Sigmoid colon (tissue), 6 donors: ENCODE measurements at regions not wholly inside any gene's neighbourhood (a gene's known extent, or its start where the extent isn't known, plus 50 kb on each side); places are given as distances from the start of the nearest gene placed in this dataset.
A peak's percentile ranks its signal among the peaks of the same experiment; 100 is the strongest.

Experiments
- DNase-seq: peaks from one replicate; pipeline ENCODE4 v3.0.0-alpha.2; 2019
- H3K27ac ChIP-seq, 4 donors: fragments of 200-600 bp; sonication (generic); one replicate each; pipeline ENCODE4 v1.5.1; 2016 to 2019; ENCODE audit warnings: mild to moderate bottlenecking in 1 of 4
- H3K27me3 ChIP-seq, 3 donors: fragments of 200-600 bp; sonication (generic); one replicate each; pipeline ENCODE4 v1.5.1; 2019; ENCODE audit warnings: mild to moderate bottlenecking in 1 of 3
- H3K36me3 ChIP-seq, 4 donors: fragments of 200-600 bp; sonication (generic); one replicate each; pipeline ENCODE4 v1.5.1; 2016 to 2019
- H3K4me1 ChIP-seq, 4 donors: fragments of 200-600 bp; sonication (generic); one replicate each; pipeline ENCODE4 v1.5.1; 2017 to 2019
- H3K4me3 ChIP-seq, 4 donors: fragments of 200-600 bp; sonication (generic); one replicate each; pipeline ENCODE4 v1.5.1; 2017 to 2019; ENCODE audit warnings: mild to moderate bottlenecking in 2 of 4, moderate library complexity in 1 of 4
- H3K9me3 ChIP-seq, 4 donors: fragments of 200-600 bp in 3 of 4; sonication (generic) in 3 of 4; one replicate each; pipeline versions ENCODE4 v1.5.1 to v1.6.1; 2013 to 2019
- CTCF ChIP-seq, 4 experiments: fragments of 450-650 bp in 3 of 4; fragments of 200-600 bp in 1 of 4; IDR thresholded peaks; one replicate each; pipeline ENCODE4 v1.5.1; 2016 to 2019; ENCODE audit warnings: antibody characterized with exemption in 4 of 4, mild to moderate bottlenecking in 3 of 4, moderate library complexity in 2 of 4
- EP300 ChIP-seq, 4 donors: sonication (generic); formaldehyde crosslinking; IDR thresholded peaks; one replicate each; pipeline ENCODE4 v1.6.1; 2017; ENCODE audit warnings: antibody characterized with exemption in 4 of 4
- POLR2A ChIP-seq, 2 donors: fragments of 450-650 bp; IDR thresholded peaks; one replicate each; pipeline ENCODE4 v1.6.1; 2016; ENCODE audit warnings: antibody characterized with exemption in 2 of 2, mild to moderate bottlenecking in 2 of 2, moderate library complexity in 2 of 2
- POLR2AphosphoS5 ChIP-seq, 4 donors: sonication (generic); formaldehyde crosslinking; IDR thresholded peaks; one replicate each; pipeline ENCODE4 v1.6.1; 2017; ENCODE audit warnings: antibody characterized with exemption in 4 of 4
- WGBS, 2 donors: extraction: QIAGEN DNeasy Blood & Tissue Kit; methylation state at CpG; one replicate each; pipeline ENCODE4 v1.1.7; 2013; 5-methylcytosine and 5-hydroxymethylcytosine counted together
- intact Hi-C: fragments of 100-400 bp; cut with DNase I; formaldehyde crosslinking; loops from one replicate; pipeline ENCODE4 v1.15.1; 2023
- donor health status: healthy with polysubstance abuse.
- donor health status: healthy.

- DNase-seq: no peak
- intact Hi-C loops: no loop called here
- Histone ChIP-seq H3K4me1 (no peaks in the 10 kb centered on the region), H3K27me3 (no peaks in the 10 kb centered on the region), H3K4me3 (no peak overlapping the region), H3K27ac (no peak overlapping the region), H3K36me3 (no peaks in the 10 kb centered on the region), H3K9me3 (no peaks in the 10 kb centered on the region)
- no peak for TF ChIP-seq EP300 (IDR thresholded peaks at IDR 0.05)
- 91 to 92% methylated on average over 4 of the region's 4 CpGs for WGBS, 2 donors
Observed at GRCh38 chr13:33739254-33739653, 78.7 kb upstream of the RFC3 start.

- H3K9me3 ChIP-seq: no peaks in the 10 kb centered on the region
- 82 to 88% methylated on average over 2 of the region's 2 CpGs for WGBS, 2 donors
- intact Hi-C loops: no loop called here
- no peak overlapping the region for H3K4me3 ChIP-seq
- peaks cover 0 to 4% (median 4%) of the 10 kb centered on the region in 4 donors for H3K4me1 ChIP-seq
- no peak for DNase-seq
- H3K36me3 ChIP-seq: no peaks in the 10 kb centered on the region
- no peaks in the 10 kb centered on the region for H3K27me3 ChIP-seq
- TF ChIP-seq CTCF (IDR thresholded peaks at IDR 0.05): no peak
- TF ChIP-seq POLR2AphosphoS5 (IDR thresholded peaks at IDR 0.05): peak in 1 of 4 donors; percentile 18
- no peak overlapping the region for H3K27ac ChIP-seq
Observed at GRCh38 chr13:33740134-33740538, 77.8 kb upstream of the RFC3 start.

- WGBS, 2 donors: 90 to 93% methylated on average over 4 of the region's 4 CpGs
- intact Hi-C loops: no loop called here
- DNase-seq: no peak
- Histone ChIP-seq H3K36me3 (no peaks in the 10 kb centered on the region), H3K27ac (no peak overlapping the region), H3K27me3 (no peaks in the 10 kb centered on the region), H3K4me3 (no peak overlapping the region), H3K4me1 (peaks cover 0 to 11% (median 9%) of the 10 kb centered on the region in 4 donors), H3K9me3 (no peaks in the 10 kb centered on the region)
- TF ChIP-seq CTCF (IDR thresholded peaks at IDR 0.05) (no peak), POLR2A (IDR thresholded peaks at IDR 0.05) (no peak), POLR2AphosphoS5 (IDR thresholded peaks at IDR 0.05) (no peak), EP300 (IDR thresholded peaks at IDR 0.05) (no peak)
Observed at GRCh38 chr13:33742321-33742720, 75.6 kb upstream of the RFC3 start.

GRCh38 chr13:33743438-33744368 lies 74.2 kb upstream of the RFC3 start:
- peaks cover 0 to 11% (median 9%) of the 10 kb centered on the region in 4 donors for H3K4me1 ChIP-seq
- 72 to 86% methylated on average over 6 of the region's 6 CpGs for WGBS, 2 donors
- H3K9me3 ChIP-seq: no peaks in the 10 kb centered on the region
- no peaks in the 10 kb centered on the region for H3K36me3 ChIP-seq
- no peak for DNase-seq
- intact Hi-C loops: no loop called here
- no peaks in the 10 kb centered on the region for H3K27me3 ChIP-seq
- H3K4me3 ChIP-seq: no peak overlapping the region
- no peak overlapping the region for H3K27ac ChIP-seq
- no peak for TF ChIP-seq POLR2AphosphoS5 (IDR thresholded peaks at IDR 0.05)
- no peak for TF ChIP-seq EP300 (IDR thresholded peaks at IDR 0.05)
- TF ChIP-seq POLR2A (IDR thresholded peaks at IDR 0.05): no peak
- TF ChIP-seq CTCF (IDR thresholded peaks at IDR 0.05): no peak

- TF ChIP-seq POLR2A (IDR thresholded peaks at IDR 0.05): no peak
- TF ChIP-seq POLR2AphosphoS5 (IDR thresholded peaks at IDR 0.05): no peak
- no peak for TF ChIP-seq EP300 (IDR thresholded peaks at IDR 0.05)
- TF ChIP-seq CTCF (IDR thresholded peaks at IDR 0.05): no peak
- Histone ChIP-seq H3K27ac (peak overlapping the region in 1 of 4 donors; percentile 63), H3K9me3 (no peaks in the 10 kb centered on the region), H3K4me1 (peaks cover 0 to 11% (median 9%) of the 10 kb centered on the region in 4 donors), H3K36me3 (no peaks in the 10 kb centered on the region), H3K4me3 (no peak overlapping the region), H3K27me3 (no peaks in the 10 kb centered on the region)
- no peak for DNase-seq
- intact Hi-C loops: no loop called here
- WGBS, 2 donors: 55 to 57% methylated on average over 3 of the region's 3 CpGs
Observed at GRCh38 chr13:33744589-33745369, 73.2 kb upstream of the RFC3 start.
